ENCODE measurements at regions not wholly inside any gene's neighbourhood (a gene's known extent, or its start where the extent isn't known, plus 50 kb on each side); places are given as distances from the start of the nearest gene placed in this dataset.

DNA sequence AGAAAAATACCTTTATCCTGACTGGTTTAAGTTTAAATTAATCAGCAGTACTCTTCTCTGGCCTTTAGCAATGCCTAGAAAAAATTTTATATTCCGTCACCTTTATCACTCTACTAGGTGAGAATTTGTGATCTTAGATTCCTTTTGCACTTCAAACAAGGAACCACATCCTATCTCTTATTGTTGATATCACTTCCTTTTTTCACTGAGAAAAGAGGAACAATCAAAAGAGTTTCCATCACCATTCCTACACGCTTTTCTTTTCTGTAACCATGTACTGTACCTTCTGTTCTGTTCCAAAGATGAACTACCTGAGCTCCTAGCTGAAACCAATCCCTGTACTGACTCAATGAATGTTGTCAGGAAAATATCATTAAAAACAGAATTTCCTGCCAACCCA lies 1379.0 kb upstream of the MIR17HG start:
- Histone ChIP-seq H3K9ac (ENCODE audit: low read length) (no peak overlapping the region), H4K20me1 (ENCODE audit: insufficient read depth, low read length) (no peaks in the 10 kb centered on the region), H3K27me3 (ENCODE audit: low read depth, low read length) (no peaks in the 10 kb centered on the region), H3K4me2 (ENCODE audit: low read length) (no peak overlapping the region), H2AFZ (ENCODE audit: low read depth, low read length) (no peak overlapping the region), H3K4me1 (ENCODE audit: low read length) (peaks cover 17% of the 10 kb centered on the region), H3K4me3 (ENCODE audit: low read length) (no peak overlapping the region), H3K36me3 (replicated peaks; ENCODE audit: low read depth, low read length) (no peaks in the 10 kb centered on the region), H3K79me2 (ENCODE audit: low read length) (no peaks in the 10 kb centered on the region), H3K9me3 (ENCODE audit: insufficient read depth, low read length) (no peaks in the 10 kb centered on the region), H3K27ac (ENCODE audit: low read length) (no peak overlapping the region)
- TF ChIP-seq, protein P1, sequence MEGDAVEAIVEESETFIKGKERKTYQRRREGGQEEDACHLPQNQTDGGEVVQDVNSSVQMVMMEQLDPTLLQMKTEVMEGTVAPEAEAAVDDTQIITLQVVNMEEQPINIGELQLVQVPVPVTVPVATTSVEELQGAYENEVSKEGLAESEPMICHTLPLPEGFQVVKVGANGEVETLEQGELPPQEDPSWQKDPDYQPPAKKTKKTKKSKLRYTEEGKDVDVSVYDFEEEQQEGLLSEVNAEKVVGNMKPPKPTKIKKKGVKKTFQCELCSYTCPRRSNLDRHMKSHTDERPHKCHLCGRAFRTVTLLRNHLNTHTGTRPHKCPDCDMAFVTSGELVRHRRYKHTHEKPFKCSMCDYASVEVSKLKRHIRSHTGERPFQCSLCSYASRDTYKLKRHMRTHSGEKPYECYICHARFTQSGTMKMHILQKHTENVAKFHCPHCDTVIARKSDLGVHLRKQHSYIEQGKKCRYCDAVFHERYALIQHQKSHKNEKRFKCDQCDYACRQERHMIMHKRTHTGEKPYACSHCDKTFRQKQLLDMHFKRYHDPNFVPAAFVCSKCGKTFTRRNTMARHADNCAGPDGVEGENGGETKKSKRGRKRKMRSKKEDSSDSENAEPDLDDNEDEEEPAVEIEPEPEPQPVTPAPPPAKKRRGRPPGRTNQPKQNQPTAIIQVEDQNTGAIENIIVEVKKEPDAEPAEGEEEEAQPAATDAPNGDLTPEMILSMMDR (IDR thresholded peaks at IDR 0.05; ENCODE audit: low read depth, low read length), result no peak
- TF ChIP-seq EZH2phosphoT487 (IDR thresholded peaks at IDR 0.05; ENCODE audit: low read depth), result no peak

DNA sequence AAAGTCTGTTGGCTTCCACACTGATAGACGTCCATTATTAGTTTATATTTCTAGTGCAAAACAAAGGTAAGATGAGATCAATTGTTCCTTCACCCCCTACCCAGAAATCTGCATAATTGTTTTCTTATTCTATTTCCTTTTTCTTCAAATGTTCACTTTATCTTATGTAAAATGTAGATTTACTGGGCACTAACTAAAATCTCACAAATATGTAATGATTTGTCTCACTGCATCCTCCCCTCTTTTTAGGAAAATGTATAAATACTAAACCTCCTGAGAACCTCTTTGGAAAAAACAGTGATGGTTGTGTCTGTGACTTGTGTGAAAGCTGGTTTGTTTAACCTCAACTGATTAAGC lies 1377.2 kb upstream of the MIR17HG start:
- H3K9ac ChIP-seq (ENCODE audit: low read length), result no peak overlapping the region
- no peaks in the 10 kb centered on the region for H3K36me3 ChIP-seq (replicated peaks; ENCODE audit: low read depth, low read length)
- H2AFZ ChIP-seq (ENCODE audit: low read depth, low read length), result no peak overlapping the region
- no peak for TF ChIP-seq EZH2phosphoT487 (IDR thresholded peaks at IDR 0.05; ENCODE audit: low read depth)
- TF ChIP-seq, protein P1 (IDR thresholded peaks at IDR 0.05; ENCODE audit: low read depth, low read length), result no peak
- H3K4me3 ChIP-seq (ENCODE audit: low read length), result no peak overlapping the region
- no peak overlapping the region for H3K27ac ChIP-seq (ENCODE audit: low read length)
- H3K79me2 ChIP-seq (ENCODE audit: low read length), result no peaks in the 10 kb centered on the region
- H3K4me1 ChIP-seq (ENCODE audit: low read length), result peaks cover 11% of the 10 kb centered on the region
- no peaks in the 10 kb centered on the region for H3K27me3 ChIP-seq (ENCODE audit: low read depth, low read length)
- no peak overlapping the region for H3K4me2 ChIP-seq (ENCODE audit: low read length)
- H4K20me1 ChIP-seq (ENCODE audit: insufficient read depth, low read length), result no peaks in the 10 kb centered on the region
- no peaks in the 10 kb centered on the region for H3K9me3 ChIP-seq (ENCODE audit: insufficient read depth, low read length)

DNA sequence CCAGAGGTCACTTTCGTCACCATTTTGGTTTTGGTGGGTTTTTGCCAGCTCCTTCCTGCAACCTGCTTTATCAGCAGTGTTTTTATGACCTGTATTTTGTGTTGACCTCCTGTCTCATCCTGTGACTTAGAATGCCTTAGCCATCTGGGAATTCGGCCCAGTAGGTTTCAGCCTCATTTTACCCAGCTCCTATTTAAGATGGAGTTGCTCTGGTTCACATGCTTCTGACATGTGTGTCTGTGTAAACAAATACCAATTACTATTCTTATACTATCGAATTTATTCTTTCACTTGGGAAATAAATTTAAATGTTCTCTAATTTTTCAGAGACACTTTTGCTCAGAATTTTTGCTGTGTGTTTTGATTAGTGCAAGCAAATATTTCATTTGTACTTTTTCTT lies 1370.3 kb upstream of the MIR17HG start:
- H3K9ac ChIP-seq (ENCODE audit: low read length), result no peak overlapping the region
- no peak for TF ChIP-seq EZH2phosphoT487 (IDR thresholded peaks at IDR 0.05; ENCODE audit: low read depth)
- TF ChIP-seq, protein P1 (IDR thresholded peaks at IDR 0.05; ENCODE audit: low read depth, low read length), result no peak
- H3K4me2 ChIP-seq (ENCODE audit: low read length), result no peak overlapping the region

DNA sequence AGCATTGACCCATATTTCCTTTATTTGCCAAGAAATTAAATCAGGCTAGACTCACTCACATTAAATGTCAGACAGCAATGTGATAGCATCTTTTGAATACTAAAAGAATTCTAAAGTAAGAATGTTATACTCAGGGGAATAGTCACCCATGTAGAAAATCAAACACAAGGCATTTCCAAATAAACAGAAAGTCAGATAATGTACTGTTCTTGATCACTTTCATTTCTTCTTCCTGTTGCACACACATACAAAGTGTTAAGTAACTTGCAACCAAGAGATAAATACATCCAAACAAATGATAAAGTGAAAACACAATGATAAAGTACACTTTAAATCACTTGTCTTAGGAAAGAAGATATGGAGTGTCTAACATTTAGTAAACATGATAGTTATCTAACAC lies 1366.6 kb upstream of the MIR17HG start:
- no peaks in the 10 kb centered on the region for H3K79me2 ChIP-seq (ENCODE audit: low read length)
- H3K4me3 ChIP-seq (ENCODE audit: low read length), result no peak overlapping the region
- no peak overlapping the region for H3K9ac ChIP-seq (ENCODE audit: low read length)
- no peak overlapping the region for H3K4me2 ChIP-seq (ENCODE audit: low read length)
- no peaks in the 10 kb centered on the region for H3K36me3 ChIP-seq (replicated peaks; ENCODE audit: low read depth, low read length)
- H3K27me3 ChIP-seq (ENCODE audit: low read depth, low read length), result no peaks in the 10 kb centered on the region
- TF ChIP-seq, protein P1 (IDR thresholded peaks at IDR 0.05; ENCODE audit: low read depth, low read length), result no peak
- no peak for TF ChIP-seq EZH2phosphoT487 (IDR thresholded peaks at IDR 0.05; ENCODE audit: low read depth)
- H3K9me3 ChIP-seq (ENCODE audit: insufficient read depth, low read length), result no peaks in the 10 kb centered on the region
- peak overlapping the region; percentile 70; the same call in 1 of the 2 replicates for H2AFZ ChIP-seq (ENCODE audit: low read depth, low read length)
- H3K27ac ChIP-seq (ENCODE audit: low read length), result no peak overlapping the region
- no peaks in the 10 kb centered on the region for H3K4me1 ChIP-seq (ENCODE audit: low read length)
- no peaks in the 10 kb centered on the region for H4K20me1 ChIP-seq (ENCODE audit: insufficient read depth, low read length)

More for the DNA sequence above, 1370.3 kb upstream of the MIR17HG start:
- Histone ChIP-seq H3K27me3 (ENCODE audit: low read depth, low read length) (no peaks in the 10 kb centered on the region), H4K20me1 (ENCODE audit: insufficient read depth, low read length) (no peaks in the 10 kb centered on the region), H3K79me2 (ENCODE audit: low read length) (no peaks in the 10 kb centered on the region), H3K4me1 (ENCODE audit: low read length) (no peaks in the 10 kb centered on the region), H3K27ac (ENCODE audit: low read length) (no peak overlapping the region), H2AFZ (ENCODE audit: low read depth, low read length) (no peak overlapping the region), H3K36me3 (replicated peaks; ENCODE audit: low read depth, low read length) (no peaks in the 10 kb centered on the region), H3K9me3 (ENCODE audit: insufficient read depth, low read length) (no peaks in the 10 kb centered on the region), H3K4me3 (ENCODE audit: low read length) (no peak overlapping the region)

Data from OCI-LY3 (cell line).